ENCODE measurements at regions not wholly inside any gene's neighbourhood (a gene's known extent, or its start where the extent isn't known, plus 50 kb on each side); places are given as distances from the start of the nearest gene placed in this dataset.
"Not testable (repeated sequence)": the region's sequence is repeated elsewhere in the genome, so short reads cannot be mapped to it uniquely, and the experiment has no call there.

GRCh38 chr10:130516141-130516735, 380.0 kb downstream of the GLRX3 start:
- Mint-ChIP-seq H3K27ac (ENCODE audit: unreplicated experiment) (no peak overlapping the region), H3K4me3 (no peak overlapping the region), H3K9me3 (peaks cover 5% of the 10 kb centered on the region), H3K4me1 (no peaks in the 10 kb centered on the region), H3K36me3 (ENCODE audit: low read depth) (no peaks in the 10 kb centered on the region), H3K27me3 (ENCODE audit: low read depth) (peaks cover 17% of the 10 kb centered on the region)
- TF ChIP-seq, protein P1, sequence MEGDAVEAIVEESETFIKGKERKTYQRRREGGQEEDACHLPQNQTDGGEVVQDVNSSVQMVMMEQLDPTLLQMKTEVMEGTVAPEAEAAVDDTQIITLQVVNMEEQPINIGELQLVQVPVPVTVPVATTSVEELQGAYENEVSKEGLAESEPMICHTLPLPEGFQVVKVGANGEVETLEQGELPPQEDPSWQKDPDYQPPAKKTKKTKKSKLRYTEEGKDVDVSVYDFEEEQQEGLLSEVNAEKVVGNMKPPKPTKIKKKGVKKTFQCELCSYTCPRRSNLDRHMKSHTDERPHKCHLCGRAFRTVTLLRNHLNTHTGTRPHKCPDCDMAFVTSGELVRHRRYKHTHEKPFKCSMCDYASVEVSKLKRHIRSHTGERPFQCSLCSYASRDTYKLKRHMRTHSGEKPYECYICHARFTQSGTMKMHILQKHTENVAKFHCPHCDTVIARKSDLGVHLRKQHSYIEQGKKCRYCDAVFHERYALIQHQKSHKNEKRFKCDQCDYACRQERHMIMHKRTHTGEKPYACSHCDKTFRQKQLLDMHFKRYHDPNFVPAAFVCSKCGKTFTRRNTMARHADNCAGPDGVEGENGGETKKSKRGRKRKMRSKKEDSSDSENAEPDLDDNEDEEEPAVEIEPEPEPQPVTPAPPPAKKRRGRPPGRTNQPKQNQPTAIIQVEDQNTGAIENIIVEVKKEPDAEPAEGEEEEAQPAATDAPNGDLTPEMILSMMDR (conservative IDR thresholded peaks at IDR 0.05): no peak
- DNase-seq (ENCODE audit: low read depth, low spot score): no peak

GRCh38 chr10:130518921-130519320, 382.7 kb downstream of the GLRX3 start:
- H3K4me1 Mint-ChIP-seq; H3K4me3 Mint-ChIP-seq; H3K36me3 Mint-ChIP-seq (ENCODE audit: low read depth); H3K9me3 Mint-ChIP-seq; DNase-seq (ENCODE audit: low read depth, low spot score); H3K27ac Mint-ChIP-seq (ENCODE audit: unreplicated experiment): not testable (repeated sequence)
- H3K27me3 Mint-ChIP-seq (ENCODE audit: low read depth): peaks cover 26% of the 10 kb centered on the region

DNA sequence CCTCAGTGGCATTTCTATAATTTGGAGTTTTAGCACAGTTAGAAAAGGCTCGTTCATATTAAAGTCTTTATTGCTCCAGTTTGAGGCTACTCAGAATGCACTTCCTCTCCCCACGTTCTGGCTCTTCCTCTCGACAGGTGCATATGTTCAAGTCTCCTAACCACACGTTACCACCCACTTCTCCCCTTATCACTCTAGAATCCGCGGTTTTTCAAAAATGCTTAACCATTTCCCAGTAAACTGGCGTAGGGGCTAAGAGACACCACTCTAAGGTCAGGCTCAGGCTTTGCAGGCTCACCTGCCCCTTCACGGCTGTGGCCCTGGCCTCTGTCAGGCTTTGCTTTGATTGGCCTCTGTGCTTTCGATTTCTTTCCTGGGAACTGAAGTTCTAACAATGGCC, 383.6 kb downstream of the GLRX3 start:
- H3K4me3 Mint-ChIP-seq: no peak overlapping the region
- no peak for DNase-seq (ENCODE audit: low read depth, low spot score)
- no peak overlapping the region for H3K27ac Mint-ChIP-seq (ENCODE audit: unreplicated experiment)
- no peaks in the 10 kb centered on the region for H3K4me1 Mint-ChIP-seq
- H3K36me3 Mint-ChIP-seq (ENCODE audit: low read depth): no peaks in the 10 kb centered on the region
- TF ChIP-seq, protein P1 (conservative IDR thresholded peaks at IDR 0.05): no peak
- H3K9me3 Mint-ChIP-seq: peaks cover 5% of the 10 kb centered on the region
- H3K27me3 Mint-ChIP-seq (ENCODE audit: low read depth): peaks cover 29% of the 10 kb centered on the region

DNA sequence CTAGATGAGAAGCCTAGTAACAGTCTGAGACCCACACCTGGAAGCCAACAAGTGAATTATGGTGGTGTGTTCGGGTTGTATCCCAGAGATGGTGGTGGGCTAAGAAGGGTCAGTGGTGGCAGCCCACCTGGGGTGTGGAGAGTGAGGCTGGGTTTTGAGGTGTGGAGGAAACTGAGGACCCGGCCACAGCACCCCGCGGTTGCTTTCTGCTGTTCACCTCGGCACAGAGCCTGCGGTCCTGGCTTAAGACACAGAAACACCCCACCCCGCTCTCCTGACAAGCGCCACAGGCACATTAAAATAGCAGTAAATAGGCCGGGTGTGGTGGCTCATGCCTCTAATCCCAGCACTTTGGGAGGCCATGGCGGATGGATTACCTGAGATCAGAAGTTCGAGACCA, 395.1 kb downstream of the GLRX3 start:
- Mint-ChIP-seq H3K4me1 (no peaks in the 10 kb centered on the region), H3K36me3 (ENCODE audit: low read depth) (no peaks in the 10 kb centered on the region), H3K9me3 (peaks cover 3% of the 10 kb centered on the region), H3K4me3 (no peak overlapping the region), H3K27ac (ENCODE audit: unreplicated experiment) (no peak overlapping the region), H3K27me3 (ENCODE audit: low read depth) (peaks cover 27% of the 10 kb centered on the region)
- TF ChIP-seq, protein P1 (conservative IDR thresholded peaks at IDR 0.05): no peak
- no peak for DNase-seq (ENCODE audit: low read depth, low spot score)

- Mint-ChIP-seq H3K36me3 (ENCODE audit: low read depth) (peaks cover 2% of the 10 kb centered on the region), H3K4me1 (no peaks in the 10 kb centered on the region), H3K4me3 (no peak overlapping the region), H3K27ac (ENCODE audit: unreplicated experiment) (no peak overlapping the region), H3K9me3 (peaks cover 8% of the 10 kb centered on the region), H3K27me3 (ENCODE audit: low read depth) (peaks cover 48% of the 10 kb centered on the region)
- TF ChIP-seq, protein P1 (conservative IDR thresholded peaks at IDR 0.05): no peak
- no peak for DNase-seq (ENCODE audit: low read depth, low spot score)
Observed at GRCh38 chr10:130541090-130541489, 404.9 kb downstream of the GLRX3 start.

DNA sequence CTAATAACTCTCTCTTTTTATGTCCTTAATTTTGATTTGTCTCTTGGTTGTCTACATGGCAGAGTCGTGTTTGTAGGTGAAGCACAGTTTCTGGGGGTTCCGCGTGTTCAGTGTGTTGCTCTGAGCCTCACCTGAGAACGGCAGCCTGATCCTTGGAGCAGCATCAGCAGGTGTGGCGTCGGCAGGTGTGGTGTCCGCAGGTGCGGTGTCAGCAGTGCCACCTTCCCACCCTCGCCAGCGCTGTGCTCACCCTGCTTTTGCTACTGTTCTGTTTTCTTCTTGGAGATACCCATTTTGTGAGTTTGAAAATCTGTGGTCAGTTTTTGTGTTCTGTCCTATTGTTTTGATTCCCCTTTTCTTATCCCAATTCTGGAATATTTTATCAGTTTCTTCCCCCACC, 406.6 kb downstream of the GLRX3 start:
- Mint-ChIP-seq H3K9me3 (no peaks in the 10 kb centered on the region), H3K36me3 (ENCODE audit: low read depth) (no peaks in the 10 kb centered on the region), H3K4me1 (no peaks in the 10 kb centered on the region), H3K27me3 (ENCODE audit: low read depth) (peaks cover 49% of the 10 kb centered on the region), H3K4me3 (no peak overlapping the region), H3K27ac (ENCODE audit: unreplicated experiment) (no peak overlapping the region)
- TF ChIP-seq, protein P1 (conservative IDR thresholded peaks at IDR 0.05): no peak
- DNase-seq (ENCODE audit: low read depth, low spot score): no peak

Measured in neural crest cell (in vitro differentiated cells).